Peyer's patch (tissue), 4 donors: ENCODE measurements at regions not wholly inside any gene's neighbourhood (a gene's known extent, or its start where the extent isn't known, plus 50 kb on each side); places are given as distances from the start of the nearest gene placed in this dataset.

Experiments used
- DNase-seq, 3 donors: peaks; one replicate each; pipeline ENCODE4 v3.0.0-alpha.2; 2017 to 2019
- H3K27ac ChIP-seq, 4 donors: fragments of 200-600 bp; sonication (generic); one replicate each; pipeline ENCODE4 v1.5.1; 2016 to 2019
- H3K27me3 ChIP-seq, 2 donors: fragments of 200-600 bp; sonication (generic); one replicate each; pipeline ENCODE4 v1.5.1; 2019
- H3K36me3 ChIP-seq, 3 donors: fragments of 200-600 bp; sonication (generic); one replicate each; pipeline ENCODE4 v1.5.1; 2016 to 2019
- H3K4me1 ChIP-seq, 4 donors: fragments of 200-600 bp; sonication (generic); one replicate each; pipeline ENCODE4 v1.5.1; 2016 to 2019
- H3K4me3 ChIP-seq, 4 donors: fragments of 200-600 bp; sonication (generic); 1 replicate in 3 of 4; 2 replicates in 1 of 4; pipeline ENCODE4 v1.5.1; 2016 to 2019; ENCODE audit warnings: mild to moderate bottlenecking in 1 of 4
- H3K9me3 ChIP-seq, 4 donors: fragments of 200-600 bp; sonication (generic); one replicate each; pipeline ENCODE4 v1.5.1; 2016 to 2019; ENCODE audit warnings: mild to moderate bottlenecking in 1 of 4
- POLR2A ChIP-seq, 2 donors: fragments of 450-650 bp; IDR thresholded peaks; one replicate each; pipeline ENCODE4 v1.5.1; 2017; ENCODE audit warnings: antibody characterized with exemption in 2 of 2, mild to moderate bottlenecking in 2 of 2, moderate library complexity in 2 of 2
- TF ChIP-seq, protein P1 (sequence below), 6 experiments: fragments of 450-650 bp in 4 of 6; fragments of 200-600 bp in 2 of 6; sonication (generic) in 1 of 6; IDR thresholded peaks; one replicate each; pipeline ENCODE4 v1.5.1; 2017 to 2019; ENCODE audit warnings: antibody characterized with exemption in 6 of 6, mild to moderate bottlenecking in 3 of 6, moderate library complexity in 1 of 6

GRCh38 chr18:1865869-1866268 is 705.4 kb downstream of the METTL4 start:
- Histone ChIP-seq H3K9me3 (no peaks in the 10 kb centered on the region), H3K4me3 (no peak overlapping the region), H3K36me3 (no peaks in the 10 kb centered on the region), H3K4me1 (no peaks in the 10 kb centered on the region), H3K27me3 (no peaks in the 10 kb centered on the region), H3K27ac (no peak overlapping the region)
- no peak for DNase-seq
- TF ChIP-seq, protein P1, sequence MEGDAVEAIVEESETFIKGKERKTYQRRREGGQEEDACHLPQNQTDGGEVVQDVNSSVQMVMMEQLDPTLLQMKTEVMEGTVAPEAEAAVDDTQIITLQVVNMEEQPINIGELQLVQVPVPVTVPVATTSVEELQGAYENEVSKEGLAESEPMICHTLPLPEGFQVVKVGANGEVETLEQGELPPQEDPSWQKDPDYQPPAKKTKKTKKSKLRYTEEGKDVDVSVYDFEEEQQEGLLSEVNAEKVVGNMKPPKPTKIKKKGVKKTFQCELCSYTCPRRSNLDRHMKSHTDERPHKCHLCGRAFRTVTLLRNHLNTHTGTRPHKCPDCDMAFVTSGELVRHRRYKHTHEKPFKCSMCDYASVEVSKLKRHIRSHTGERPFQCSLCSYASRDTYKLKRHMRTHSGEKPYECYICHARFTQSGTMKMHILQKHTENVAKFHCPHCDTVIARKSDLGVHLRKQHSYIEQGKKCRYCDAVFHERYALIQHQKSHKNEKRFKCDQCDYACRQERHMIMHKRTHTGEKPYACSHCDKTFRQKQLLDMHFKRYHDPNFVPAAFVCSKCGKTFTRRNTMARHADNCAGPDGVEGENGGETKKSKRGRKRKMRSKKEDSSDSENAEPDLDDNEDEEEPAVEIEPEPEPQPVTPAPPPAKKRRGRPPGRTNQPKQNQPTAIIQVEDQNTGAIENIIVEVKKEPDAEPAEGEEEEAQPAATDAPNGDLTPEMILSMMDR (IDR thresholded peaks at IDR 0.05) = no peak
- no peak for TF ChIP-seq POLR2A (IDR thresholded peaks at IDR 0.05)

DNA sequence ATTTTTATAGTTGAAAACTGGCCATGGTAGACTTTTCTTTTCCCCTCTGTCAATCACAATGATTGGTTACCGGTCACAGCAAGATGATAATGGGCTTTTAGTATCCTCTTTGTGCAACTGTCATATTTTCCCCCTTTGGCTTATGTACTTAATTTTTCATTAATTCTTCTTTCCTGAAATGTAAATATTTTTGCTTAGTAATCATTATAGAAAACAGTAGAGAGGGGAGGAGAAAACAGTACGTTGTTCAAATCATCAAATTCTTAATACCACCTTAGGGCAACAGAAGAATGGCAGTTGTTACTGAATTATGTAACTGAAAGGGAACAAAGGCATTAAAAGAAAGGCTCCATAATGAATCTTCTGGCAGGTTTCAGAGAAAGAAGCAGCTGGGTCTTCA is 699.0 kb downstream of the METTL4 start:
- H3K4me1 ChIP-seq = no peaks in the 10 kb centered on the region
- no peaks in the 10 kb centered on the region for H3K27me3 ChIP-seq
- H3K27ac ChIP-seq = no peak overlapping the region
- no peaks in the 10 kb centered on the region for H3K9me3 ChIP-seq
- no peaks in the 10 kb centered on the region for H3K36me3 ChIP-seq
- no peak for DNase-seq
- TF ChIP-seq, protein P1 (IDR thresholded peaks at IDR 0.05) = no peak
- TF ChIP-seq POLR2A (IDR thresholded peaks at IDR 0.05) = no peak
- H3K4me3 ChIP-seq = no peak overlapping the region

- DNase-seq = no peak
- Histone ChIP-seq H3K36me3 (no peaks in the 10 kb centered on the region), H3K27ac (no peak overlapping the region), H3K9me3 (no peaks in the 10 kb centered on the region), H3K27me3 (no peaks in the 10 kb centered on the region), H3K4me3 (no peak overlapping the region), H3K4me1 (no peaks in the 10 kb centered on the region)
- no peak for TF ChIP-seq POLR2A (IDR thresholded peaks at IDR 0.05)
- TF ChIP-seq, protein P1 (IDR thresholded peaks at IDR 0.05) = no peak
Measured at GRCh38 chr18:1875219-1875618, 696.1 kb downstream of the METTL4 start.

DNA sequence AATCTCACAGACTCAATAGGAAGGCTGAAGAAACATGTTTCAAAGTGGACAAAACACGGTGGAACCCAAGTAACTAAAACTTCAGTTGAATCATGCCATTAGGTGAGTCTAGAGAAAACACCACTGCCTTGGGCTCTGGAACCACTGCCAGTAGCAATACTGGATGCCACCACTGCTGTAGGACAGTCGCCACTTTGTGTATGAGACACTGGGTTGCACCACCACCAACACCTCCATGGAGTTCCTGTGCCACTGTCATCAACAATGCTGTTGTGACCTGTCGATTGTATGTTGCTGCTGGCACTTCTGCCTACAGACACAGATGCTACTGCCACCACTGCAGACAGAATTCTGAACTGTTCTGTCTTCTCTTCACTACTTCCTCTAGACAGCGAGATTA is 686.7 kb downstream of the METTL4 start:
- H3K9me3 ChIP-seq = no peaks in the 10 kb centered on the region
- H3K4me3 ChIP-seq = no peak overlapping the region
- no peak for DNase-seq
- no peaks in the 10 kb centered on the region for H3K27me3 ChIP-seq
- H3K36me3 ChIP-seq = no peaks in the 10 kb centered on the region
- H3K27ac ChIP-seq = no peak overlapping the region
- H3K4me1 ChIP-seq = no peaks in the 10 kb centered on the region
- TF ChIP-seq, protein P1 (IDR thresholded peaks at IDR 0.05) = no peak
- TF ChIP-seq POLR2A (IDR thresholded peaks at IDR 0.05) = no peak

GRCh38 chr18:1891641-1892040 is 679.7 kb downstream of the METTL4 start:
- Histone ChIP-seq H3K9me3 (no peaks in the 10 kb centered on the region), H3K4me3 (no peak overlapping the region), H3K27me3 (no peaks in the 10 kb centered on the region), H3K4me1 (no peaks in the 10 kb centered on the region), H3K27ac (no peak overlapping the region), H3K36me3 (no peaks in the 10 kb centered on the region)
- DNase-seq = no peak
- TF ChIP-seq, protein P1 (IDR thresholded peaks at IDR 0.05) = no peak

DNA sequence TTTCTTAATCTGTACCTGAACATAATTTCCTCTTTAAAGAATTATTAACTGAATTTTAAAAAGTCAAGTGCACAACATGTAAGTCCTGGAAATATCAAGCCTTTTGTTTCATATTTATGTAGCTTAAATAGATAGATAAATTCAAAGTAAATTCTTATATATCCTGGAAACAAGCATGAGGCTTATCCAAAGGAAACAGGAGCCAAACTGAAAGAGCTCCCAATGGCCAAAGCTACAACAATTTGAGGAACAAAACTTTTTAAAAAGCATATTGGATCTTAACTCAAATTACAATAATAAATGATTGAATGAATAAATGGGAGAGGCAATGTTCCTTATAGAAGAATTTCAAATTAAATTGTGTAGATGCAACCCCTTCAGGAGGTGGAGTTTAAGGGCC is 679.1 kb downstream of the METTL4 start:
- TF ChIP-seq, protein P1 (IDR thresholded peaks at IDR 0.05) = no peak
- no peak for TF ChIP-seq POLR2A (IDR thresholded peaks at IDR 0.05)

More for the DNA sequence above, 679.1 kb downstream of the METTL4 start:
- Histone ChIP-seq H3K4me1 (no peaks in the 10 kb centered on the region), H3K9me3 (no peaks in the 10 kb centered on the region), H3K27me3 (no peaks in the 10 kb centered on the region), H3K36me3 (no peaks in the 10 kb centered on the region), H3K4me3 (no peak overlapping the region), H3K27ac (no peak overlapping the region)
- no peak for DNase-seq
